Neural cell (in vitro differentiated cells): ENCODE measurements at regions not wholly inside any gene's neighbourhood (a gene's known extent, or its start where the extent isn't known, plus 50 kb on each side); places are given as distances from the start of the nearest gene placed in this dataset.

Source experiments
- H2AFZ ChIP-seq: fragments of 200-600, 300-800 bp; sonication (generic), shearing (Covaris generic); 2 replicates; pipeline ENCODE4 v1.6.0; 2014; ENCODE audit warnings: low read depth, mild to moderate bottlenecking, antibody characterized with exemption, low read length, moderate library complexity
- H3F3A ChIP-seq: fragments of 200-600 bp; shearing (Covaris generic); 2 replicates; pipeline ENCODE4 v1.6.1; 2016; ENCODE audit warnings: mild to moderate bottlenecking, moderate library complexity, mixed read lengths, antibody characterized with exemption, low read length; ENCODE audit not compliant: insufficient read depth, poor library complexity, severe bottlenecking
- H3K27ac ChIP-seq: fragments of 200-600, 300-800 bp; sonication (generic), shearing (Covaris generic); 2 replicates; pipeline ENCODE4 v1.5.1; 2014; ENCODE audit warnings: mild to moderate bottlenecking, low read length, moderate library complexity
- H3K27me3 ChIP-seq: fragments of 300-800, 200-600 bp; sonication (generic), shearing (Covaris generic); 2 replicates; pipeline ENCODE4 v1.6.0; 2014; ENCODE audit warnings: mild to moderate bottlenecking, low read depth, low read length, moderate library complexity; ENCODE audit not compliant: insufficient read depth
- H3K36me3 ChIP-seq: fragments of 300-800, 200-600 bp; sonication (generic), shearing (Covaris generic); 2 replicates; pipeline ENCODE4 v1.5.1; 2014; ENCODE audit warnings: mild to moderate bottlenecking, antibody characterized with exemption, low read length, moderate library complexity; ENCODE audit not compliant: insufficient read depth
- H3K4me2 ChIP-seq: fragments of 300-800, 200-600 bp; sonication (generic), shearing (Covaris generic); 2 replicates; pipeline ENCODE4 v1.6.0; 2014; ENCODE audit warnings: mild to moderate bottlenecking, low read length
- H3K4me3 ChIP-seq: fragments of 300-800, 200-600 bp; sonication (generic), shearing (Covaris generic); 2 replicates; pipeline ENCODE4 v1.5.1; 2014; ENCODE audit warnings: mild to moderate bottlenecking, low read length, moderate library complexity
- H3K79me2 ChIP-seq: fragments of 200-600 bp; shearing (Covaris generic); replicated peaks from 2 replicates; pipeline ENCODE4 v1.6.0; 2014; ENCODE audit warnings: mild to moderate bottlenecking, low read length, moderate library complexity; ENCODE audit not compliant: insufficient read depth
- H3K9ac ChIP-seq: fragments of 300-800, 200-600 bp; sonication (generic), shearing (Covaris generic); 2 replicates; pipeline ENCODE4 v1.6.1; 2016; ENCODE audit warnings: mild to moderate bottlenecking, low read length, mixed read lengths
- H3K9me2 ChIP-seq: fragments of 200-600 bp; shearing (Covaris generic); 2 replicates; pipeline ENCODE4 v1.6.1; 2016; ENCODE audit warnings: mild to moderate bottlenecking, low read length, mixed read lengths; ENCODE audit not compliant: insufficient read depth
- H3K9me3 ChIP-seq: fragments of 200-600, 300-800 bp; sonication (generic), shearing (Covaris generic); 2 replicates; pipeline ENCODE4 v1.6.1; 2016; ENCODE audit warnings: mild to moderate bottlenecking, mixed run types, low read length, moderate library complexity, mixed read lengths
- H4K20me1 ChIP-seq: fragments of 200-600 bp; shearing (Covaris generic); 2 replicates; pipeline ENCODE4 v1.6.1; 2016; ENCODE audit warnings: mild to moderate bottlenecking, mixed run types; ENCODE audit not compliant: insufficient read depth
- CTCF ChIP-seq: fragments of 450-650 bp; IDR thresholded peaks from 2 replicates; pipeline ENCODE4 v1.5.1; 2014; ENCODE audit warnings: antibody characterized with exemption, mild to moderate bottlenecking, moderate library complexity; ENCODE audit not compliant: poor library complexity, severe bottlenecking
- EP300 ChIP-seq: fragments of 450-650 bp; conservative IDR thresholded peaks from 2 replicates; pipeline ENCODE4 v1.6.1; 2014; ENCODE audit warnings: antibody characterized with exemption, mild to moderate bottlenecking, moderate library complexity; ENCODE audit not compliant: poor library complexity, severe bottlenecking
- EZH2 ChIP-seq: fragments of 200-600, 300-800 bp; shearing (Covaris generic), sonication (generic); IDR thresholded peaks from 2 replicates; pipeline ENCODE4 v1.6.1; 2014; ENCODE audit warnings: antibody characterized with exemption, low read length, borderline replicate concordance, mild to moderate bottlenecking; ENCODE audit not compliant: insufficient read depth, poor library complexity, severe bottlenecking
- MXI1 ChIP-seq: fragments of 450-650 bp; conservative IDR thresholded peaks from 2 replicates; pipeline ENCODE4 v1.6.1; 2014; ENCODE audit warnings: antibody characterized with exemption, mild to moderate bottlenecking; ENCODE audit not compliant: poor library complexity, severe bottlenecking
- POLR2AphosphoS5 ChIP-seq: IDR thresholded peaks from 2 replicates; pipeline ENCODE4 v1.6.1; 2012
- RAD21 ChIP-seq: fragments of 450-650 bp; conservative IDR thresholded peaks from 2 replicates; pipeline ENCODE4 v1.6.1; 2014; ENCODE audit warnings: antibody characterized with exemption, mild to moderate bottlenecking, moderate library complexity
- SMC3 ChIP-seq: fragments of 450-650 bp; conservative IDR thresholded peaks from 2 replicates; pipeline ENCODE4 v1.6.1; 2014; ENCODE audit warnings: antibody characterized with exemption, mild to moderate bottlenecking, moderate library complexity; ENCODE audit not compliant: poor library complexity
- TAF1 ChIP-seq: IDR thresholded peaks from 2 replicates; pipeline ENCODE4 v1.6.1; 2012; ENCODE audit warnings: low read depth
- TF ChIP-seq, protein P1 (sequence below): IDR thresholded peaks from 2 replicates; pipeline ENCODE4 v1.6.1; 2012; ENCODE audit warnings: borderline replicate concordance

GRCh38 chr4:42293967-42294813 lies 103.1 kb upstream of the SHISA3 start:
- Histone ChIP-seq H3K4me3 (no peak overlapping the region), H3K4me2 (no peak overlapping the region), H3K27me3 (no peaks in the 10 kb centered on the region), H2AFZ (no peak overlapping the region), H3K27ac (no peak overlapping the region), H3K9me3 (no peaks in the 10 kb centered on the region), H3K79me2 (no peaks in the 10 kb centered on the region), H3K9ac (no peak overlapping the region), H3K36me3 (no peaks in the 10 kb centered on the region), H3F3A (no peaks in the 10 kb centered on the region), H4K20me1 (no peaks in the 10 kb centered on the region), H3K9me2 (no peaks in the 10 kb centered on the region)
- TF ChIP-seq EZH2, result no peak
- TF ChIP-seq TAF1, result no peak
- no peak for TF ChIP-seq CTCF
- no peak for TF ChIP-seq SMC3
- TF ChIP-seq, protein P1, sequence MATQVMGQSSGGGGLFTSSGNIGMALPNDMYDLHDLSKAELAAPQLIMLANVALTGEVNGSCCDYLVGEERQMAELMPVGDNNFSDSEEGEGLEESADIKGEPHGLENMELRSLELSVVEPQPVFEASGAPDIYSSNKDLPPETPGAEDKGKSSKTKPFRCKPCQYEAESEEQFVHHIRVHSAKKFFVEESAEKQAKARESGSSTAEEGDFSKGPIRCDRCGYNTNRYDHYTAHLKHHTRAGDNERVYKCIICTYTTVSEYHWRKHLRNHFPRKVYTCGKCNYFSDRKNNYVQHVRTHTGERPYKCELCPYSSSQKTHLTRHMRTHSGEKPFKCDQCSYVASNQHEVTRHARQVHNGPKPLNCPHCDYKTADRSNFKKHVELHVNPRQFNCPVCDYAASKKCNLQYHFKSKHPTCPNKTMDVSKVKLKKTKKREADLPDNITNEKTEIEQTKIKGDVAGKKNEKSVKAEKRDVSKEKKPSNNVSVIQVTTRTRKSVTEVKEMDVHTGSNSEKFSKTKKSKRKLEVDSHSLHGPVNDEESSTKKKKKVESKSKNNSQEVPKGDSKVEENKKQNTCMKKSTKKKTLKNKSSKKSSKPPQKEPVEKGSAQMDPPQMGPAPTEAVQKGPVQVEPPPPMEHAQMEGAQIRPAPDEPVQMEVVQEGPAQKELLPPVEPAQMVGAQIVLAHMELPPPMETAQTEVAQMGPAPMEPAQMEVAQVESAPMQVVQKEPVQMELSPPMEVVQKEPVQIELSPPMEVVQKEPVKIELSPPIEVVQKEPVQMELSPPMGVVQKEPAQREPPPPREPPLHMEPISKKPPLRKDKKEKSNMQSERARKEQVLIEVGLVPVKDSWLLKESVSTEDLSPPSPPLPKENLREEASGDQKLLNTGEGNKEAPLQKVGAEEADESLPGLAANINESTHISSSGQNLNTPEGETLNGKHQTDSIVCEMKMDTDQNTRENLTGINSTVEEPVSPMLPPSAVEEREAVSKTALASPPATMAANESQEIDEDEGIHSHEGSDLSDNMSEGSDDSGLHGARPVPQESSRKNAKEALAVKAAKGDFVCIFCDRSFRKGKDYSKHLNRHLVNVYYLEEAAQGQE, result no peak
- no peak for TF ChIP-seq MXI1
- no peak for TF ChIP-seq RAD21
- TF ChIP-seq POLR2AphosphoS5, result no peak
- no peak for TF ChIP-seq EP300

DNA sequence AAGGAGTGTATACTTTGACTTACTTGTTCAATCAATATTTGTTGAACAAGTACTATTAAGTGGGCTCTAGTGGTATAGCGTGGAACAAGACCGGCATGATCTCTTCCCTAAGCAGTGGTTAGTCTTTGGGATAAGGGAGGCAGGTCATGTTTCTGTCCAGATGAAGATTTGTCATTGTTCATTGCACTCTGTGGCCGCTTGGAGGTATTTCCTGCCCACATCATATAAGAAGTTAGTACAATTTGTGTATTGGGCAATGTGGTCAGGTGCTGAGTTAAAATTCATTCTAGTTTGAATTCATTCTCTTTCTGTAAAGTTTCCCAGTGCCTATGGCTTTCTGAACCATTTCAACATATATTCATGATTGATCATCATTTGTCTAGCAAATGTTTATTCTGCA lies 101.1 kb upstream of the SHISA3 start:
- no peaks in the 10 kb centered on the region for H3K9me2 ChIP-seq
- no peaks in the 10 kb centered on the region for H3K36me3 ChIP-seq
- H3K79me2 ChIP-seq, result no peaks in the 10 kb centered on the region
- no peak overlapping the region for H3K4me2 ChIP-seq
- no peak overlapping the region for H3K9ac ChIP-seq
- no peaks in the 10 kb centered on the region for H3K9me3 ChIP-seq
- TF ChIP-seq MXI1 (no peak), SMC3 (no peak)
- TF ChIP-seq, protein P1, result no peak
- no peaks in the 10 kb centered on the region for H4K20me1 ChIP-seq
- H3F3A ChIP-seq, result no peaks in the 10 kb centered on the region
- no peaks in the 10 kb centered on the region for H3K27me3 ChIP-seq
- no peak overlapping the region for H3K4me3 ChIP-seq
- no peak overlapping the region for H3K27ac ChIP-seq
- H2AFZ ChIP-seq, result no peak overlapping the region
